HG02981 (cell line): ENCODE measurements at regions not wholly inside any gene's neighbourhood (a gene's known extent, or its start where the extent isn't known, plus 50 kb on each side); places are given as distances from the start of the nearest gene placed in this dataset.

Source experiments
- ATAC-seq: cut with Tn5 transposase; IDR thresholded peaks from one replicate; pipeline ENCODE4 v1.9.1; 2021; ENCODE audit warnings: mild to moderate bottlenecking, moderate library complexity; ENCODE audit not compliant: unreplicated experiment

- no peak for ATAC-seq
Observed at GRCh38 chr4:10998846-10999245, 314.3 kb upstream of the CLNK start.

DNA sequence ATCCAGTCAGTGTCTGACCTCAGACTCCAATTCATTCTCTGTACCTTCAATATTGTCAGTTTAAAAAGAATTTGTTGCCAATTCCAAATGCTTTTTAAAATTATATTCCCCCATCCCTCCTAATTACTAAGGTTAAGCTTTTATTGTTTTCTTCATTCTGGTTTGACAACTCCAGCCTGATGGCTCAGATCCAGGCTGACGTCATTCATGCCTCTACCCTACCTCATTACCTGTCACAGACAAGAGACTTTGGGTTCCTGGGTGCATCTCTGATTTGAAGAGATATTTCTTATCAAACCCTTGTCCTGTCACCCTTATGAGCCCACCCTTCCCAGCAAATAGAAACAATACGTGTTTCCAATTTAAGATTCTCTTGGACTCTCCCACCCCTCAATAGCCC, 300.2 kb upstream of the CLNK start:
- ATAC-seq, result no peak

GRCh38 chr4:10983885-10984640, 299.5 kb upstream of the CLNK start:
- no peak for ATAC-seq

DNA sequence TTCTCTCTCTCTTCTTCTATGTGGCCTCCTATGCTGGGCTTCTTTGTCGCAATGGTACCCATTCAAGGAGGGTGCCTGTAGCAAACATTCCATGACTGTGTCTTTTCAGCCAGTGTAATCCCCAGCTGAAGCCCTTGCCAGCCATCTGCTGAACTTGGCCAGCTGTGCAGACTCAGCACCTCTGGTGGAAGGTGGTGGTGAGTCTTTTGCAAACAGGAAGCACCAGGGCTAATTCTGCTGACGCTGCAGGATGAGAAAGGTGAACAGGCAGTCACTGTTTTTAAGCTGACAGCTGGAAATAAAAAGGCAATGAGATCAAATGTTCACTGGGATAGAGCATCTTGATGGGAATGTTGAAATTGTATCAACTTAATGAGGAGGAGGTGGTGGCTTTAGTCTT, 298.7 kb upstream of the CLNK start:
- no peak for ATAC-seq

DNA sequence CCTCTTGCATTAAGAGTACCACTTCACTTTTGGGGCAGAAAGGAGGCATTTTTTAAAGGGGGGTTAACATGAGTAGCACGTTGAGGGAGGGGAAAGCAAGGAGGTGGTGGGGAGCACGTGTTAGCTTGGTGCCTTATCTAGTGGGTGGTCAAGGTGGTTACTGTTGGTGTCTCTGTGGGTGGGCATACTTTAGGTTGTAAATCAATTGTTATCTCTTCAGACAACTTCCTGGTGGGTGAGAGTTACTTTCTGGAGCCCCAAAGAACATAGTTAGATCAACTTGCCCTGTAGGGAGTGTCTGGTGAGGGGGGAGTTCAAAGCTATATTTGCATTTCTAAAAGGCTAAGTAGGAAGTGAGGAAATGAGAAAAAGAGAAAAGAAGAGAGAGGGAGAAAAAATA, 297.7 kb upstream of the CLNK start:
- ATAC-seq, result no peak

- ATAC-seq, result no peak
Observed at GRCh38 chr4:10981576-10981975, 297.0 kb upstream of the CLNK start.

GRCh38 chr4:10981096-10981495, 296.5 kb upstream of the CLNK start:
- ATAC-seq, result no peak

- ATAC-seq, result no peak
Observed at GRCh38 chr4:10979032-10979431, 294.5 kb upstream of the CLNK start.

- ATAC-seq, result peak; percentile 96
Observed at GRCh38 chr4:10977534-10977933, 293.0 kb upstream of the CLNK start.

DNA sequence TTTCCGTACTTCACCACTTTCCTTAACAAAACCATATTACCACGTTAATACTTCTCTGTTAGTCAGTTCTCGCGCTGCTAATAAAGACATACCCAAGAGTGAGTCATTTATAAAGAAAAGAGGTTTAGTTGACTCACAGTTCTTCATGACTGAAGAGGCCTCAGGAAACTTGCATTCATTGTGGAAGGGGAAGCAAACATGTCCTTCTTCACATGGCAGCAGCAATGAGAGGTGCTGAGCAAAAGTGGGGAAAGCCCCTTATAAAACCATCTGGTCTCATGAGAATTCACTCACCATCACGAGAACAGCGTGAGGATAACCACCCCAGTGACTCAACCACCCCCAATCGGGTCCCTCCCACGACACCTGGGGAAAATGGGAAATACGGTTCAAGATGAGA, 289.8 kb upstream of the CLNK start:
- ATAC-seq, result no peak

DNA sequence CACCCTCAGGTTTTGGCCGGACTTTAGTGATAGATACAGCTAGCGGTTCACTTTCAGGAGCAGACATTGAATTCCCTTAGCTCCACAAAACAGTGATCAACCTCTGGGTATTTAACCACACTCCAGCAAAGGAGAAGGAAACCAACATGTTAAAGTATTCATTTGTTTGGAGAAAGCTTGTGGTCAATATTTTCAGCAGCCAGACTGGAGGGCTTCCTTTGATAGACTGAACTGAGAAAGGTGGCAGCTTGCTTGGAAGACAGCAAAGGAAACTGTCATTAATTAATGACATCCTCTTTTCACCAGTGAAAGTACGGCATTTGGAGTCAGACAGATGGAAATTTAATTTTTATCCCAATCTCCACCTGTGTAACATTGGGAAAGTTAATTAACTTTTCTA, 289.1 kb upstream of the CLNK start:
- no peak for ATAC-seq

DNA sequence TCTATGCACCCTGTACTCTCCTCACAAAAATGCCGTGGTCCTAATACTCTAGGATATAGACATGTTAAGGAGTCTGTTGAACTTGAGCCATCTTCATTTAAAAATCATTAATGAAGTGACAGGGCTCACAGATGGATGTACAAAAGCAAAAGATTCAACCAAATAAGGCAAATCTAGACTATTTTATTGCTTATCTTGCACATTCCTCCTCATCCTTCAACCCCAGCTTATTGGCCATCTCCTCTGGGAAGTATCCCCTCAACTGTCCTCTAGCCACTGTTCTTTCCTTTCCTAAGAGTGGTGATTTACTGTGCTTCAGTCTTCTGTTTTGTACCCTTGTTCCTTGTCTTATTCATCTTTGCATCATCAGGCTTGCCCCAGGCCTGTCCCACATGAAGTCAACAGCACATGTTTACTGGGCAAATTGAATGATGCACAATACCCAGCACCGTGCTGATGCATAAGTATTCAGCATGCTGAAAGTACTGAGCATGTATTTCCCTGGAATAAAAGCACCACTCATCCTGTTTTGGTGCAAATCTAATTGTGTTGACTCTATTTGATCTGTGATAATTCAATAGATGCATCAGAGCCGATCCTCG, 287.3 kb upstream of the CLNK start:
- no peak for ATAC-seq

- ATAC-seq, result no peak
Observed at GRCh38 chr4:10965196-10965595, 280.6 kb upstream of the CLNK start.

GRCh38 chr4:10963958-10964703, 279.6 kb upstream of the CLNK start:
- ATAC-seq, result no peak

DNA sequence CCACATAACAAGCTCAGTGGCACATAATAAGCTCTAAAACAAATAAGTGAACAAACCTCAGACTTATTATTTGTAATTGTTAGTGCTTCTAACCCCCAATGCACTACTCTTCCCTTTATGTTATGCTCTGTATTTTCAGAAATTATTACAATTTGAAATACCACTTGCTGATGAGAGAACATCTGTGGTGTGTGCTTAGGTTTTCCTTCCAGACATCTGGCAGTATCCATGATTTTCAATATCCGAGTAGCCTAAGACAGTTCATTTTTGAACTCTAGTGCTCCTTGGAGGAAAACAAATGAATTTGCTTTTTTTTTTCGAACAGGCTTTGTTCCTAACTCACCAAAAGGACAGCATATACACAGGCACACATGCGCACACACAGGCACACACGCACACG, 278.7 kb upstream of the CLNK start:
- ATAC-seq, result no peak

DNA sequence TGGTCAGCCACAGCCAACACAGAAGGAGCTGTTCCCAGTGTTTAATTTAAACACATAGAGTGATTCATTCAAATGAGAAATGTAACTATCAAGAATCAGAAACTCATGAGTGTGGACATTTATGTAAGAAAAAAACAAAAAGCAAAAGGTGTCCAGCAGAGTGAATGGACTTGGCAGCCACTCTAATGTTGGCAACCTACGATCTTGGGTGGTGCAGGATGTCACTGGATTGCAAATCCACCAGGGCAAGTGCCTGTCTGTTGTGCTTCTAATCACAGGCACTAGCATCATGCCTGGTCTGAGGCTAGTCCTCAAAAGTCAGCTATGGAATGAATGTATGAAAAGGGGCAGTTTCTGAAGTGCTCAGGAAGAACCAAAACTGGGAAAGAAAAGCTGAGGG, 277.7 kb upstream of the CLNK start:
- no peak for ATAC-seq

- no peak for ATAC-seq
Observed at GRCh38 chr4:10960389-10960788, 275.8 kb upstream of the CLNK start.

DNA sequence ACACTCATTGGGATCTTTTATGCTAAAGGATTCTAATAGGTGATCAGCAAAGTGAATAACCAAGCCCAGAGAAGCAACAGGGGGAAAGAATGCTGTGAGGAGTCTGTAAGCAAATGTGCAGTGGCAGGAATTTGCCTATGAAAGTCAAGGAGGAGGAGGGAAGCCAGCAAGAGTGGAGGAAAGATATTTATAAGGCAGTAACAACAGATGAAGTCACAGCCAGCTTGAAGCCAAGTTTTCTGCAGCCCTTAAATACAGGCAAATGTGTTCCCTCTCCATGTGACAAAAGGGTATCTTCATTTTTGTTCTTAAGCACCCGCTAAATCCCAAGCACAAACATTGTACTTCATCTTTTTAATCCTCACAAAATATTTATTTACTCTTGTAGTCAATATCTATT, 275.0 kb upstream of the CLNK start:
- no peak for ATAC-seq

DNA sequence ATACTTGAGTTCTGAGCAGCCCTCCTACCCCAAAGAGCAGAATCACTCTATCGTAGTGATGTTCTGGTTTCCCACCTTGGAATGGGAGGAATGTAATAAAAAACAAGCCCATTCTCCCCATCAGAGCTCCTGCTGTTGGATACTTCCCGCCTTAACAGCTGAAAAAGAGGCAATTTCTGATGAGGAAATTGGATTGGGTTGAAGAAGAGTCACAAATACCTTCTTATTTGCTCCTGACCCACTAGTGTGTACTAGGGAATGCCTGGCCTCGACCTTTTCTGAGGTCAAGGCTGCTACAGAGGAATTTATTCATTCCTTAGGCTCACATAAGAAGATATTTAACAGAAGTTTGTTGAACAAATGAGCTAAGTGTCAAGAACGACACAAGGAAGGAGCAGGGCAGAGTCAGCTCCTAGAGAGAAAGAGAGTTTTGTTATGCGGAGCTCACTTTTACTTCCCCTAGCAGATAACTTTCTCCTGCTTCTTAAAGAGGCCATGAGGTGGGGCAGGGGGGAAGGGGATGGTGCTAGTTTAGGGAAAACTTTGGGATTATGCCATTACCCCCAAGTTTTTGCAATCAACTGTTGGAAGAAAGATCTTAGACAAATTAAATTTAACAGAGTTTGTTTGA, 273.8 kb upstream of the CLNK start:
- ATAC-seq, result no peak

GRCh38 chr4:10951306-10951705, 266.7 kb upstream of the CLNK start:
- ATAC-seq, result no peak

GRCh38 chr4:10949039-10949733, 264.6 kb upstream of the CLNK start:
- ATAC-seq, result peak; percentile 43
